A673 (cell line): ENCODE measurements at regions not wholly inside any gene's neighbourhood (a gene's known extent, or its start where the extent isn't known, plus 50 kb on each side); places are given as distances from the start of the nearest gene placed in this dataset.

ENCODE experiments used
- EZH2 ChIP-seq: fragments of 200-600 bp; sonication (generic); IDR thresholded peaks from 2 replicates; pipeline ENCODE4 v1.6.1; 2017; ENCODE audit warnings: borderline replicate concordance, low read depth, mild to moderate bottlenecking, mixed read lengths, antibody characterized with exemption, low read length; ENCODE audit not compliant: poor library complexity, severe bottlenecking
- TF ChIP-seq, protein P1 (sequence below): fragments of 300-800, 200-600 bp; sonication (generic); conservative IDR thresholded peaks from 2 replicates; pipeline ENCODE4 v1.5.1; 2017; ENCODE audit warnings: low read depth, mild to moderate bottlenecking, antibody characterized with exemption, low read length, moderate library complexity, mixed read lengths

- TF ChIP-seq, protein P1, sequence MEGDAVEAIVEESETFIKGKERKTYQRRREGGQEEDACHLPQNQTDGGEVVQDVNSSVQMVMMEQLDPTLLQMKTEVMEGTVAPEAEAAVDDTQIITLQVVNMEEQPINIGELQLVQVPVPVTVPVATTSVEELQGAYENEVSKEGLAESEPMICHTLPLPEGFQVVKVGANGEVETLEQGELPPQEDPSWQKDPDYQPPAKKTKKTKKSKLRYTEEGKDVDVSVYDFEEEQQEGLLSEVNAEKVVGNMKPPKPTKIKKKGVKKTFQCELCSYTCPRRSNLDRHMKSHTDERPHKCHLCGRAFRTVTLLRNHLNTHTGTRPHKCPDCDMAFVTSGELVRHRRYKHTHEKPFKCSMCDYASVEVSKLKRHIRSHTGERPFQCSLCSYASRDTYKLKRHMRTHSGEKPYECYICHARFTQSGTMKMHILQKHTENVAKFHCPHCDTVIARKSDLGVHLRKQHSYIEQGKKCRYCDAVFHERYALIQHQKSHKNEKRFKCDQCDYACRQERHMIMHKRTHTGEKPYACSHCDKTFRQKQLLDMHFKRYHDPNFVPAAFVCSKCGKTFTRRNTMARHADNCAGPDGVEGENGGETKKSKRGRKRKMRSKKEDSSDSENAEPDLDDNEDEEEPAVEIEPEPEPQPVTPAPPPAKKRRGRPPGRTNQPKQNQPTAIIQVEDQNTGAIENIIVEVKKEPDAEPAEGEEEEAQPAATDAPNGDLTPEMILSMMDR: no peak
- no peak for TF ChIP-seq EZH2
These were observed 133.8 kb downstream of the MRPS30 start for GRCh38 chr5:44942524-44943001.
